GM23338 (cell line): ENCODE measurements at regions not wholly inside any gene's neighbourhood (a gene's known extent, or its start where the extent isn't known, plus 50 kb on each side); places are given as distances from the start of the nearest gene placed in this dataset.
"Not testable (repeated sequence)": the region's sequence is repeated elsewhere in the genome, so short reads cannot be mapped to it uniquely, and the experiment has no call there.

Source experiments
- CREB1 ChIP-seq: fragments of 250-450 bp; sonication (Bioruptor Pico); IDR thresholded peaks from 2 replicates; pipeline ENCODE4 v1.5.0; 2020; ENCODE audit warnings: low read depth, mild to moderate bottlenecking, moderate library complexity
- EZH2 ChIP-seq: fragments of 200-600 bp; sonication (generic); IDR thresholded peaks from one replicate; pipeline ENCODE4 v1.8.0; 2017; ENCODE audit warnings: antibody characterized with exemption, mild to moderate bottlenecking, low read depth; ENCODE audit not compliant: unreplicated experiment
- EZH2phosphoT487 ChIP-seq: fragments of 200-600 bp; sonication (generic); IDR thresholded peaks from one replicate; pipeline ENCODE4 v1.8.1; 2018; ENCODE audit warnings: antibody characterized with exemption; ENCODE audit not compliant: unreplicated experiment
- JUNB ChIP-seq: IDR thresholded peaks from one replicate; pipeline ENCODE4 v1.6.1; 2016; ENCODE audit warnings: antibody characterized with exemption; ENCODE audit not compliant: unreplicated experiment
- POLR2AphosphoS5 ChIP-seq: IDR thresholded peaks from 2 replicates; pipeline ENCODE4 v1.6.1; 2016; ENCODE audit warnings: antibody characterized with exemption, low read depth
- STAT1 ChIP-seq: IDR thresholded peaks from one replicate; pipeline ENCODE4 v1.6.1; 2016; ENCODE audit warnings: antibody characterized with exemption; ENCODE audit not compliant: unreplicated experiment
- ZNF331 ChIP-seq: fragments of 250-450 bp; sonication (Bioruptor Pico); IDR thresholded peaks from 2 replicates; pipeline ENCODE4 v1.5.0; 2020; ENCODE audit warnings: low read depth, mild to moderate bottlenecking, moderate library complexity
- TF ChIP-seq, protein P1 (sequence below), 2 experiments: fragments of 200-600 bp in 1 of 2; sonication (generic) in 1 of 2; conservative IDR thresholded peaks; 2 replicates each; pipeline versions ENCODE4 v1.5.1 to v1.6.1; 2016 to 2017; ENCODE audit warnings: antibody characterized with exemption in 2 of 2, low read depth in 2 of 2, mild to moderate bottlenecking in 2 of 2, moderate library complexity in 1 of 2
- TF ChIP-seq, protein P2 (sequence below): IDR thresholded peaks from 2 replicates; pipeline ENCODE4 v1.6.1; 2016; ENCODE audit warnings: antibody characterized with exemption
- TF ChIP-seq, protein P3 (sequence below): IDR thresholded peaks from one replicate; pipeline ENCODE4 v1.6.1; 2018; ENCODE audit warnings: antibody characterized with exemption; ENCODE audit not compliant: unreplicated experiment

DNA sequence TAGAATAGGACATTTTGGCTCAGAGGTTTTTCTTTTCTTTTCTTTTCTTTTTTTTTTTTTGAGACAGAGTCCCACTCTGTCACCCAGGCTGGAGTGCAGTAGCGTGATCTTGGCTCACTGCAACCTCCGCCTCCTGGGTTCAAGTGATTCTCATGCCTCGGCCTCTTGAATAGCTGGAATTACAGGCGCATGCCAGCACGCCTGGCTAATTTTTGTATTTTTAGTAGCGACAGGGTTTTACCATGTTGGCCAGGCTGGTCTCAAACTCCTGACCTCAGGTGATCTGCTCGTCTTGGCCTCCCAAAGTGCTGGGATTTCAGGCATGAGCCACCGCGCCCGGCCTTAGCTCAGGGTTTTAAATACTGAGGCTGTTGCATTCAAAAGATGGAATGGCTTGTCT, 156.1 kb downstream of the PRL start:
- TF ChIP-seq, protein P1, sequence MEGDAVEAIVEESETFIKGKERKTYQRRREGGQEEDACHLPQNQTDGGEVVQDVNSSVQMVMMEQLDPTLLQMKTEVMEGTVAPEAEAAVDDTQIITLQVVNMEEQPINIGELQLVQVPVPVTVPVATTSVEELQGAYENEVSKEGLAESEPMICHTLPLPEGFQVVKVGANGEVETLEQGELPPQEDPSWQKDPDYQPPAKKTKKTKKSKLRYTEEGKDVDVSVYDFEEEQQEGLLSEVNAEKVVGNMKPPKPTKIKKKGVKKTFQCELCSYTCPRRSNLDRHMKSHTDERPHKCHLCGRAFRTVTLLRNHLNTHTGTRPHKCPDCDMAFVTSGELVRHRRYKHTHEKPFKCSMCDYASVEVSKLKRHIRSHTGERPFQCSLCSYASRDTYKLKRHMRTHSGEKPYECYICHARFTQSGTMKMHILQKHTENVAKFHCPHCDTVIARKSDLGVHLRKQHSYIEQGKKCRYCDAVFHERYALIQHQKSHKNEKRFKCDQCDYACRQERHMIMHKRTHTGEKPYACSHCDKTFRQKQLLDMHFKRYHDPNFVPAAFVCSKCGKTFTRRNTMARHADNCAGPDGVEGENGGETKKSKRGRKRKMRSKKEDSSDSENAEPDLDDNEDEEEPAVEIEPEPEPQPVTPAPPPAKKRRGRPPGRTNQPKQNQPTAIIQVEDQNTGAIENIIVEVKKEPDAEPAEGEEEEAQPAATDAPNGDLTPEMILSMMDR (conservative IDR thresholded peaks at IDR 0.05; ENCODE audit: low read depth in 2 of 2): not testable (repeated sequence)
- TF ChIP-seq, protein P2, sequence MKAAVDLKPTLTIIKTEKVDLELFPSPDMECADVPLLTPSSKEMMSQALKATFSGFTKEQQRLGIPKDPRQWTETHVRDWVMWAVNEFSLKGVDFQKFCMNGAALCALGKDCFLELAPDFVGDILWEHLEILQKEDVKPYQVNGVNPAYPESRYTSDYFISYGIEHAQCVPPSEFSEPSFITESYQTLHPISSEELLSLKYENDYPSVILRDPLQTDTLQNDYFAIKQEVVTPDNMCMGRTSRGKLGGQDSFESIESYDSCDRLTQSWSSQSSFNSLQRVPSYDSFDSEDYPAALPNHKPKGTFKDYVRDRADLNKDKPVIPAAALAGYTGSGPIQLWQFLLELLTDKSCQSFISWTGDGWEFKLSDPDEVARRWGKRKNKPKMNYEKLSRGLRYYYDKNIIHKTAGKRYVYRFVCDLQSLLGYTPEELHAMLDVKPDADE: not testable (repeated sequence)
- TF ChIP-seq POLR2AphosphoS5; EZH2; EZH2phosphoT487; JUNB; CREB1 (CRISPR knock-in tag); STAT1; ZNF331 (CRISPR knock-in tag): not testable (repeated sequence)
- TF ChIP-seq, protein P3, sequence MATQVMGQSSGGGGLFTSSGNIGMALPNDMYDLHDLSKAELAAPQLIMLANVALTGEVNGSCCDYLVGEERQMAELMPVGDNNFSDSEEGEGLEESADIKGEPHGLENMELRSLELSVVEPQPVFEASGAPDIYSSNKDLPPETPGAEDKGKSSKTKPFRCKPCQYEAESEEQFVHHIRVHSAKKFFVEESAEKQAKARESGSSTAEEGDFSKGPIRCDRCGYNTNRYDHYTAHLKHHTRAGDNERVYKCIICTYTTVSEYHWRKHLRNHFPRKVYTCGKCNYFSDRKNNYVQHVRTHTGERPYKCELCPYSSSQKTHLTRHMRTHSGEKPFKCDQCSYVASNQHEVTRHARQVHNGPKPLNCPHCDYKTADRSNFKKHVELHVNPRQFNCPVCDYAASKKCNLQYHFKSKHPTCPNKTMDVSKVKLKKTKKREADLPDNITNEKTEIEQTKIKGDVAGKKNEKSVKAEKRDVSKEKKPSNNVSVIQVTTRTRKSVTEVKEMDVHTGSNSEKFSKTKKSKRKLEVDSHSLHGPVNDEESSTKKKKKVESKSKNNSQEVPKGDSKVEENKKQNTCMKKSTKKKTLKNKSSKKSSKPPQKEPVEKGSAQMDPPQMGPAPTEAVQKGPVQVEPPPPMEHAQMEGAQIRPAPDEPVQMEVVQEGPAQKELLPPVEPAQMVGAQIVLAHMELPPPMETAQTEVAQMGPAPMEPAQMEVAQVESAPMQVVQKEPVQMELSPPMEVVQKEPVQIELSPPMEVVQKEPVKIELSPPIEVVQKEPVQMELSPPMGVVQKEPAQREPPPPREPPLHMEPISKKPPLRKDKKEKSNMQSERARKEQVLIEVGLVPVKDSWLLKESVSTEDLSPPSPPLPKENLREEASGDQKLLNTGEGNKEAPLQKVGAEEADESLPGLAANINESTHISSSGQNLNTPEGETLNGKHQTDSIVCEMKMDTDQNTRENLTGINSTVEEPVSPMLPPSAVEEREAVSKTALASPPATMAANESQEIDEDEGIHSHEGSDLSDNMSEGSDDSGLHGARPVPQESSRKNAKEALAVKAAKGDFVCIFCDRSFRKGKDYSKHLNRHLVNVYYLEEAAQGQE: not testable (repeated sequence)
